ENCODE measurements at regions not wholly inside any gene's neighbourhood (a gene's known extent, or its start where the extent isn't known, plus 50 kb on each side); places are given as distances from the start of the nearest gene placed in this dataset.
"Not testable (repeated sequence)": the region's sequence is repeated elsewhere in the genome, so short reads cannot be mapped to it uniquely, and the experiment has no call there.

GRCh38 chr11:129639300-129639699 lies 176.3 kb upstream of the TMEM45B start:
- no peak for DNase-seq

GRCh38 chr11:129640671-129641070 lies 175.0 kb upstream of the TMEM45B start:
- no peak for DNase-seq

GRCh38 chr11:129643031-129643721 lies 172.5 kb upstream of the TMEM45B start:
- no peak for DNase-seq

GRCh38 chr11:129644326-129644725 lies 171.3 kb upstream of the TMEM45B start:
- DNase-seq = no peak

- DNase-seq = no peak
These were observed 169.7 kb upstream of the TMEM45B start for GRCh38 chr11:129645943-129646342.

GRCh38 chr11:129650044-129650443 lies 165.6 kb upstream of the TMEM45B start:
- not testable (repeated sequence) for DNase-seq

GRCh38 chr11:129652835-129653234 lies 162.8 kb upstream of the TMEM45B start:
- DNase-seq = no peak

- DNase-seq = no peak
These were observed 160.3 kb upstream of the TMEM45B start for GRCh38 chr11:129655247-129655832.

- DNase-seq = no peak
These were observed 157.7 kb upstream of the TMEM45B start for GRCh38 chr11:129657866-129658525.

- no peak for DNase-seq
These were observed 157.2 kb upstream of the TMEM45B start for GRCh38 chr11:129658526-129658867.

GRCh38 chr11:129680907-129681306 lies 134.7 kb upstream of the TMEM45B start:
- DNase-seq = no peak

- no peak for DNase-seq
These were observed 134.1 kb upstream of the TMEM45B start for GRCh38 chr11:129681344-129682114.

GRCh38 chr11:129686269-129686668 lies 129.4 kb upstream of the TMEM45B start:
- DNase-seq = no peak

GRCh38 chr11:129691142-129691541 lies 124.5 kb upstream of the TMEM45B start:
- no peak for DNase-seq

- no peak for DNase-seq
These were observed 121.1 kb upstream of the TMEM45B start for GRCh38 chr11:129694538-129694937.

- no peak for DNase-seq
These were observed 120.7 kb upstream of the TMEM45B start for GRCh38 chr11:129694966-129695365.

GRCh38 chr11:129695571-129696308 lies 119.9 kb upstream of the TMEM45B start:
- peak; percentile 53 to 54 for DNase-seq

- no peak for DNase-seq
These were observed 119.2 kb upstream of the TMEM45B start for GRCh38 chr11:129696309-129696989.

GRCh38 chr11:129698212-129698611 lies 117.4 kb upstream of the TMEM45B start:
- no peak for DNase-seq

GRCh38 chr11:129699711-129700304 lies 115.8 kb upstream of the TMEM45B start:
- no peak for DNase-seq

- no peak for DNase-seq
These were observed 114.9 kb upstream of the TMEM45B start for GRCh38 chr11:129700701-129701100.

- no peak for DNase-seq
These were observed 113.9 kb upstream of the TMEM45B start for GRCh38 chr11:129701706-129702105.
